Trophoblast cell (in vitro differentiated cells and primary cell): ENCODE measurements at regions not wholly inside any gene's neighbourhood (a gene's known extent, or its start where the extent isn't known, plus 50 kb on each side); places are given as distances from the start of the nearest gene placed in this dataset.

Source experiments
- DNase-seq, 2 donors: peaks; one replicate each; pipeline ENCODE4 v3.0.0-alpha.2; 2016
- H2AFZ ChIP-seq: 2 replicates; pipeline ENCODE4 v1.6.1; 2013; ENCODE audit warnings: low read length, moderate library complexity, mild to moderate bottlenecking; ENCODE audit not compliant: insufficient read depth, poor library complexity
- H2AK5ac ChIP-seq: 2 replicates; pipeline ENCODE4 v1.6.1; 2013; ENCODE audit warnings: mild to moderate bottlenecking, low read length
- H2BK120ac ChIP-seq: 2 replicates; pipeline ENCODE4 v1.6.1; 2013; ENCODE audit warnings: low read length, mild to moderate bottlenecking, moderate library complexity; ENCODE audit not compliant: insufficient read depth, poor library complexity
- H2BK12ac ChIP-seq: 2 replicates; pipeline ENCODE4 v1.6.1; 2013; ENCODE audit warnings: mild to moderate bottlenecking, low read length, moderate library complexity
- H2BK5ac ChIP-seq: 2 replicates; pipeline ENCODE4 v1.6.1; 2013; ENCODE audit warnings: low read length, low read depth, moderate library complexity, mild to moderate bottlenecking; ENCODE audit not compliant: poor library complexity
- H3K14ac ChIP-seq: 2 replicates; pipeline ENCODE4 v1.6.1; 2013; ENCODE audit warnings: mild to moderate bottlenecking, low read length
- H3K18ac ChIP-seq: 2 replicates; pipeline ENCODE4 v1.6.1; 2013; ENCODE audit warnings: mild to moderate bottlenecking, low read length
- H3K23ac ChIP-seq: 2 replicates; pipeline ENCODE4 v1.6.1; 2013; ENCODE audit warnings: low read length
- H3K27ac ChIP-seq: 2 replicates; pipeline ENCODE4 v1.5.1; 2013; ENCODE audit warnings: low read depth, mild to moderate bottlenecking, inconsistent platforms, low read length, moderate library complexity
- H3K27me3 ChIP-seq: 2 replicates; pipeline ENCODE4 v1.6.1; 2013; ENCODE audit warnings: inconsistent platforms, mild to moderate bottlenecking, low read length, moderate library complexity; ENCODE audit not compliant: insufficient read depth
- H3K36me3 ChIP-seq, 2 experiments: 1 replicate in 1 of 2; 2 replicates in 1 of 2; pipeline ENCODE4 v1.6.1; 2013; ENCODE audit warnings: low read length in 2 of 2, mild to moderate bottlenecking in 2 of 2, moderate library complexity in 1 of 2; ENCODE audit not compliant: insufficient read depth in 2 of 2, control insufficient read depth in 1 of 2
- H3K4ac ChIP-seq: 2 replicates; pipeline ENCODE4 v1.6.1; 2013; ENCODE audit warnings: low read depth, mild to moderate bottlenecking, low read length, moderate library complexity
- H3K4me1 ChIP-seq, 2 experiments: 1 replicate in 1 of 2; 2 replicates in 1 of 2; pipeline ENCODE4 v1.6.1; 2013; ENCODE audit warnings: low read length in 2 of 2, mild to moderate bottlenecking in 2 of 2, moderate library complexity in 1 of 2; ENCODE audit not compliant: insufficient read depth in 2 of 2, control insufficient read depth in 1 of 2
- H3K4me2 ChIP-seq: 2 replicates; pipeline ENCODE4 v1.6.1; 2013; ENCODE audit warnings: inconsistent platforms, mild to moderate bottlenecking, low read length, moderate library complexity
- H3K4me3 ChIP-seq: 2 replicates; pipeline ENCODE4 v1.5.1; 2013; ENCODE audit warnings: mild to moderate bottlenecking, low read depth, low read length, inconsistent platforms
- H3K79me1 ChIP-seq: one replicate; pipeline ENCODE4 v1.6.1; 2013; ENCODE audit warnings: low read length
- H3K79me2 ChIP-seq: 2 replicates; pipeline ENCODE4 v1.6.1; 2013; ENCODE audit warnings: low read length, mild to moderate bottlenecking; ENCODE audit not compliant: control insufficient read depth, insufficient read depth, poor library complexity
- H3K9ac ChIP-seq: 2 replicates; pipeline ENCODE4 v1.6.1; 2013; ENCODE audit warnings: mild to moderate bottlenecking, low read length
- H3K9me3 ChIP-seq: 2 replicates; pipeline ENCODE4 v1.6.1; 2013; ENCODE audit warnings: low read depth, mild to moderate bottlenecking, control low read depth, inconsistent platforms, low read length; ENCODE audit not compliant: insufficient read depth
- H4K12ac ChIP-seq: 2 replicates; pipeline ENCODE4 v1.6.1; 2013; ENCODE audit warnings: low read depth, mild to moderate bottlenecking, low read length, moderate library complexity
- H4K8ac ChIP-seq: 2 replicates; pipeline ENCODE4 v1.6.1; 2013; ENCODE audit warnings: low read depth, mild to moderate bottlenecking, low read length, moderate library complexity
- H4K91ac ChIP-seq: one replicate; pipeline ENCODE4 v1.6.1; 2013; ENCODE audit warnings: low read depth, mild to moderate bottlenecking, low read length, moderate library complexity
- WGBS: extraction: QIAGEN DNeasy Blood & Tissue Kit; methylation state at CpG from one replicate; pipeline ENCODE4 v1.1.7; 2013; ENCODE audit warnings: missing lambda C conversion rate; ENCODE audit not compliant: insufficient read length, insufficient coverage; ENCODE audit errors: extremely low coverage; 5-methylcytosine and 5-hydroxymethylcytosine counted together

GRCh38 chr18:11310476-11311086 lies 161.2 kb upstream of the PIEZO2 start:
- Histone ChIP-seq H3K23ac (no peak overlapping the region), H2AFZ (no peak overlapping the region), H3K9ac (no peak overlapping the region), H3K79me2 (no peaks in the 10 kb centered on the region), H4K91ac (no peak overlapping the region), H3K4me1 (no peaks in the 10 kb centered on the region), H3K18ac (no peak overlapping the region), H3K27ac (no peak overlapping the region), H2AK5ac (no peak overlapping the region), H4K12ac (no peak overlapping the region), H3K4me2 (no peak overlapping the region), H3K27me3 (no peaks in the 10 kb centered on the region), H2BK5ac (no peak overlapping the region), H2BK12ac (no peak overlapping the region), H4K8ac (no peak overlapping the region), H3K14ac (no peak overlapping the region), H3K9me3 (peaks cover 2% of the 10 kb centered on the region), H2BK120ac (no peak overlapping the region), H3K79me1 (no peaks in the 10 kb centered on the region), H3K4ac (no peak overlapping the region), H3K4me3 (no peak overlapping the region), H3K36me3 (no peaks in the 10 kb centered on the region)
- peak; percentile 21 to 66 for DNase-seq
- WGBS: no CpG with 5 or more reads among the region's 1 CpG

GRCh38 chr18:11309172-11309571 lies 159.8 kb upstream of the PIEZO2 start:
- Histone ChIP-seq H3K4me2 (no peak overlapping the region), H4K12ac (no peak overlapping the region), H3K36me3 (no peaks in the 10 kb centered on the region), H3K9ac (no peak overlapping the region), H3K4ac (no peak overlapping the region), H4K91ac (no peak overlapping the region), H2AFZ (no peak overlapping the region), H2BK5ac (no peak overlapping the region), H3K4me3 (no peak overlapping the region), H3K27ac (no peak overlapping the region), H3K79me2 (no peaks in the 10 kb centered on the region), H3K27me3 (no peaks in the 10 kb centered on the region), H2AK5ac (no peak overlapping the region), H3K9me3 (peaks cover 3% of the 10 kb centered on the region), H3K14ac (no peak overlapping the region), H3K18ac (no peak overlapping the region), H2BK12ac (no peak overlapping the region), H3K23ac (no peak overlapping the region), H3K79me1 (no peaks in the 10 kb centered on the region), H3K4me1 (no peaks in the 10 kb centered on the region), H2BK120ac (no peak overlapping the region), H4K8ac (no peak overlapping the region)
- no CpG with 5 or more reads among the region's 3 CpGs for WGBS
- DNase-seq: no peak

- H3K27me3 ChIP-seq: no peaks in the 10 kb centered on the region
- H3K9ac ChIP-seq: no peak overlapping the region
- H4K91ac ChIP-seq: no peak overlapping the region
- H3K14ac ChIP-seq: no peak overlapping the region
- no peak overlapping the region for H2BK120ac ChIP-seq
- DNase-seq: no peak
- no peaks in the 10 kb centered on the region for H3K79me1 ChIP-seq
- H2BK12ac ChIP-seq: no peak overlapping the region
- no peak overlapping the region for H4K8ac ChIP-seq
- H2AFZ ChIP-seq: no peak overlapping the region
- no peaks in the 10 kb centered on the region for H3K79me2 ChIP-seq
- no peak overlapping the region for H3K23ac ChIP-seq
- H3K4me2 ChIP-seq: no peak overlapping the region
- H3K4ac ChIP-seq: no peak overlapping the region
- no CpG with 5 or more reads among the region's 5 CpGs for WGBS
- no peaks in the 10 kb centered on the region for H3K4me1 ChIP-seq
- no peak overlapping the region for H3K4me3 ChIP-seq
- no peak overlapping the region for H3K18ac ChIP-seq
- H4K12ac ChIP-seq: no peak overlapping the region
- H3K9me3 ChIP-seq: peaks cover 3% of the 10 kb centered on the region
- H3K36me3 ChIP-seq: no peaks in the 10 kb centered on the region
- H2AK5ac ChIP-seq: no peak overlapping the region
- H2BK5ac ChIP-seq: no peak overlapping the region
- no peak overlapping the region for H3K27ac ChIP-seq
Observed at GRCh38 chr18:11308499-11308898, 159.1 kb upstream of the PIEZO2 start.

- Histone ChIP-seq H3K79me1 (no peaks in the 10 kb centered on the region), H3K4me1 (no peaks in the 10 kb centered on the region), H3K9ac (no peak overlapping the region), H3K18ac (no peak overlapping the region), H2BK120ac (no peak overlapping the region), H3K9me3 (peaks cover 3% of the 10 kb centered on the region), H3K4me2 (no peak overlapping the region), H2AK5ac (no peak overlapping the region), H3K27ac (no peak overlapping the region), H3K27me3 (no peaks in the 10 kb centered on the region), H2BK12ac (no peak overlapping the region), H4K91ac (no peak overlapping the region), H3K36me3 (no peaks in the 10 kb centered on the region), H4K12ac (no peak overlapping the region), H3K4ac (no peak overlapping the region), H3K4me3 (no peak overlapping the region), H2BK5ac (no peak overlapping the region), H2AFZ (no peak overlapping the region), H3K23ac (no peak overlapping the region), H3K79me2 (no peaks in the 10 kb centered on the region), H4K8ac (no peak overlapping the region), H3K14ac (no peak overlapping the region)
- no CpG with 5 or more reads among the region's 2 CpGs for WGBS
- DNase-seq: no peak
Observed at GRCh38 chr18:11307716-11308115, 158.3 kb upstream of the PIEZO2 start.
